Adrenal gland (tissue), 9 donors: ENCODE measurements at regions not wholly inside any gene's neighbourhood (a gene's known extent, or its start where the extent isn't known, plus 50 kb on each side); places are given as distances from the start of the nearest gene placed in this dataset.

ENCODE experiments used
- DNase-seq, 7 donors: peaks; one replicate each; pipeline ENCODE4 v3.0.0-alpha.2; 2019 to 2020
- H3K27ac ChIP-seq, 5 donors: fragments of 200-600 bp; sonication (generic) in 4 of 5; 1 replicate in 3 of 5; 2 replicates in 2 of 5; pipeline versions ENCODE4 v1.5.1 to v1.8.0; 2016 to 2020; ENCODE audit warnings: mild to moderate bottlenecking in 1 of 5
- H3K27me3 ChIP-seq: fragments of 200-600 bp; 2 replicates; pipeline ENCODE4 v1.8.0; 2021
- H3K36me3 ChIP-seq, 2 donors: fragments of 200-600 bp; replicated peaks in 1 of 2; 1 replicate in 1 of 2; 2 replicates in 1 of 2; pipeline versions ENCODE4 v1.5.1 to v1.8.0; 2018 to 2022
- H3K4me1 ChIP-seq, 2 donors: fragments of 200-600 bp; replicated peaks in 1 of 2; 1 replicate in 1 of 2; 2 replicates in 1 of 2; pipeline versions ENCODE4 v1.5.1 to v1.8.0; 2018 to 2021
- H3K4me3 ChIP-seq, 4 donors: fragments of 200-600 bp; sonication (generic) in 3 of 4; one replicate each; pipeline ENCODE4 v1.5.1; 2016 to 2018
- H3K9me3 ChIP-seq, 3 donors: fragments of 200-600 bp; sonication (generic) in 1 of 3; replicated peaks in 1 of 3; 1 replicate in 2 of 3; 2 replicates in 1 of 3; pipeline versions ENCODE4 v1.5.1 to v1.8.0; 2016 to 2021
- CTCF ChIP-seq, 6 experiments: fragments of 450-650 bp in 4 of 6; fragments of 200-600 bp in 2 of 6; sonication (generic) in 1 of 6; IDR thresholded peaks; 1 replicate in 5 of 6; 2 replicates in 1 of 6; pipeline versions ENCODE4 v1.5.1 to v1.8.0; 2016 to 2021; ENCODE audit warnings: antibody characterized with exemption in 6 of 6, mild to moderate bottlenecking in 2 of 6, moderate library complexity in 1 of 6
- POLR2A ChIP-seq, 2 donors: fragments of 450-650 bp; IDR thresholded peaks; one replicate each; pipeline ENCODE4 v1.6.1; 2017; ENCODE audit warnings: antibody characterized with exemption in 2 of 2, mild to moderate bottlenecking in 2 of 2, moderate library complexity in 1 of 2
- WGBS, 4 donors: extraction: QIAGEN DNeasy Blood & Tissue Kit in 2 of 4; methylation state at CpG; one replicate each; pipeline versions ENCODE4 v1.1.5 to v1.1.7; 2013 to 2017; 5-methylcytosine and 5-hydroxymethylcytosine counted together
- intact Hi-C, 2 donors: fragments of 100-400 bp; cut with DNase I; formaldehyde crosslinking; loops; one replicate each; pipeline versions ENCODE4 v1.14.1 to v1.15.0; 2022 to 2023
- donor health status: healthy with polysubstance abuse.
- donor health status: Bipolar disorder and iron deficiency.
- donor health status: DM: yes; HTN: yes; CAD: no.
- donor health status: DM: no; HTN: no; CAD: no.
- donor health status: DM: no; HTN: no; CAD: no.

DNA sequence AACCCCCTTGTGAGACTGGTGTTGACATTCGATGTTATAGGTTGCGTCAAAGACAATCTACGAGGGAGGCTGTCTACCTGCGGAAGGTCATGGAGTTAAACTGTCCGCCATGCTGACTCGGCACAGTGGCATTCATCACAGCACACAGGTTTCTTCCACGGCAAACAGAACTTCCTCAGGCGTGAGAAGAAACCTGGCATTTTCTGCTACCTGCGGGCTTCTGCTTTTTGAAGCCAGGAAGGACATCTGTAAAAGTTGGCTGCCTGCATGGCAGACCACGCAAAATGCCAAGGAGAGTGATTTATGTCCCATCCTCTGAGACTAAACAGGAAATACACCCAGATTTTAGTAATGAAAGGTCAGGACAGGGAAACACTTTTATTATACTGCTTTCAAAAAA, 809.8 kb upstream of the NUDT12 start:
- Histone ChIP-seq H3K36me3 (no peaks in the 10 kb centered on the region), H3K9me3 (no peaks in the 10 kb centered on the region), H3K27me3 (no peaks in the 10 kb centered on the region), H3K4me3 (no peak overlapping the region), H3K27ac (no peak overlapping the region), H3K4me1 (no peaks in the 10 kb centered on the region)
- TF ChIP-seq POLR2A (IDR thresholded peaks at IDR 0.05) = no peak
- TF ChIP-seq CTCF (IDR thresholded peaks at IDR 0.05) = no peak
- no peak for DNase-seq
- intact Hi-C loops = no loop called here
- WGBS, 4 donors = 60 to 67% (median 62%) methylated on average over 10 of the region's 10 CpGs

GRCh38 chr5:104370523-104370922, 807.9 kb upstream of the NUDT12 start:
- H3K4me1 ChIP-seq = no peaks in the 10 kb centered on the region
- no peak for TF ChIP-seq CTCF (IDR thresholded peaks at IDR 0.05)
- no peaks in the 10 kb centered on the region for H3K27me3 ChIP-seq
- WGBS, 4 donors = 14 to 29% (median 22%) methylated on average over 1 of the region's 1 CpG
- H3K4me3 ChIP-seq = no peak overlapping the region
- no peak for DNase-seq
- no peaks in the 10 kb centered on the region for H3K36me3 ChIP-seq
- H3K9me3 ChIP-seq = no peaks in the 10 kb centered on the region
- H3K27ac ChIP-seq = no peak overlapping the region
- intact Hi-C loops = no loop called here

DNA sequence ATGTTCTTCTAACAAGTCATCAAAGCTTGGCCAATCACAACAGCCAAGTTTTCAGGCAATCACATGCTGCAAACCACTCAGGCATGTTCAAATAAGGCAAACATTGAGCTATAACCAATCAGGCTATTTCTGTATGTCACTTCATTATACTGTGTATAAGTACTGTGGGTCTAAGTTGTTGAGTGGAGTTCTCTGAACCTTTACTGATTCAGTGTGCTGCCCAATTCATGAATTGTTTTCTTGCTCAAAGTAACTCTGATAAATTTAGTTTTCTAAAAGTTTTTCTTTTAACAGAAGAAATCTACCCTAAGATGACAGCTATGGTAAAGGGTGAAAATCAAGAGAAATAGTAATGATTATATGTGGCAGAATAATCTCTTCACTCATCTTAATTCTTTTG, 805.4 kb upstream of the NUDT12 start:
- intact Hi-C loops = no loop called here
- Histone ChIP-seq H3K9me3 (no peaks in the 10 kb centered on the region), H3K27me3 (no peaks in the 10 kb centered on the region), H3K36me3 (no peaks in the 10 kb centered on the region), H3K27ac (no peak overlapping the region), H3K4me1 (no peaks in the 10 kb centered on the region), H3K4me3 (no peak overlapping the region)
- DNase-seq = no peak
- TF ChIP-seq CTCF (IDR thresholded peaks at IDR 0.05) (no peak), POLR2A (IDR thresholded peaks at IDR 0.05) (no peak)

GRCh38 chr5:104363567-104363966, 801.0 kb upstream of the NUDT12 start:
- TF ChIP-seq POLR2A (IDR thresholded peaks at IDR 0.05) (no peak), CTCF (IDR thresholded peaks at IDR 0.05) (no peak)
- 83 to 86% (median 84%) methylated on average over 3 of the region's 3 CpGs for WGBS, 4 donors
- Histone ChIP-seq H3K9me3 (no peaks in the 10 kb centered on the region), H3K27me3 (no peaks in the 10 kb centered on the region), H3K36me3 (no peaks in the 10 kb centered on the region), H3K27ac (no peak overlapping the region), H3K4me1 (no peaks in the 10 kb centered on the region), H3K4me3 (no peak overlapping the region)
- intact Hi-C loops = no loop called here
- DNase-seq = no peak
